DOHH2 (cell line): ENCODE measurements at regions not wholly inside any gene's neighbourhood (a gene's known extent, or its start where the extent isn't known, plus 50 kb on each side); places are given as distances from the start of the nearest gene placed in this dataset.

Source experiments
- CTCF ChIP-seq: fragments of 200-600 bp; sonication (generic); IDR thresholded peaks from one replicate; pipeline ENCODE4 v1.5.1; 2014; ENCODE audit warnings: antibody characterized with exemption, mild to moderate bottlenecking, low read depth, low read length; ENCODE audit not compliant: poor library complexity, severe bottlenecking
- EZH2phosphoT487 ChIP-seq: fragments of 200-600 bp; sonication (generic); IDR thresholded peaks from 2 replicates; pipeline ENCODE4 v1.6.1; 2017; ENCODE audit warnings: borderline replicate concordance, mild to moderate bottlenecking, antibody characterized with exemption, low read length, moderate library complexity, mixed read lengths

- TF ChIP-seq CTCF (no peak), EZH2phosphoT487 (no peak)
These were observed 258.0 kb upstream of the RARB start for GRCh38 chr3:25170021-25170420.
